HG02885 (cell line): ENCODE measurements at regions not wholly inside any gene's neighbourhood (a gene's known extent, or its start where the extent isn't known, plus 50 kb on each side); places are given as distances from the start of the nearest gene placed in this dataset.
"Not testable (repeated sequence)": the region's sequence is repeated elsewhere in the genome, so short reads cannot be mapped to it uniquely, and the experiment has no call there.

Source experiments
- ATAC-seq: cut with Tn5 transposase; IDR thresholded peaks from one replicate; pipeline ENCODE4 v1.9.1; 2021; ENCODE audit warnings: mild to moderate bottlenecking; ENCODE audit not compliant: unreplicated experiment, poor library complexity

- ATAC-seq, result no peak
These were observed 99.3 kb upstream of the CTBP2 start for GRCh38 chr10:125259651-125260050.

DNA sequence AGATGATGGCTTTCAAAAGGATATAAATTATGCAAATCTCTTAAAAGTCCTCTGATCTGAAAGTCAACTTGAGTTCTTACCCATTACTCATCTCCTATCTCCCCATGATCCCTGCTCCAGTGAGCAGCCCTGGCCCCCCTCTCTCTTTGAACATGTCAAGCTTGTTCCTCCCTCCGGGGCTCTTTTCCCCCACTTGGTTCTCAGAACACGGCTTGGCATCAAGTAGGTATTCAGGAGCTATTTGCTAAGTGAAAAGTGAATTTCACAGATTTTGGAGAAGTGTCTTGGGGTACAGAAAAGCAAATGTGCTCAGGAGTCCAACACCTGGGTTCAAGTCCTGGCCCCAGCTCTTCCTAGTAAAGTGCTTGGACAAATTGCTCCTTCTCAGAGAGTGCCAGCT lies 98.3 kb upstream of the CTBP2 start:
- ATAC-seq, result no peak

GRCh38 chr10:125257521-125258108 lies 97.3 kb upstream of the CTBP2 start:
- ATAC-seq, result no peak

DNA sequence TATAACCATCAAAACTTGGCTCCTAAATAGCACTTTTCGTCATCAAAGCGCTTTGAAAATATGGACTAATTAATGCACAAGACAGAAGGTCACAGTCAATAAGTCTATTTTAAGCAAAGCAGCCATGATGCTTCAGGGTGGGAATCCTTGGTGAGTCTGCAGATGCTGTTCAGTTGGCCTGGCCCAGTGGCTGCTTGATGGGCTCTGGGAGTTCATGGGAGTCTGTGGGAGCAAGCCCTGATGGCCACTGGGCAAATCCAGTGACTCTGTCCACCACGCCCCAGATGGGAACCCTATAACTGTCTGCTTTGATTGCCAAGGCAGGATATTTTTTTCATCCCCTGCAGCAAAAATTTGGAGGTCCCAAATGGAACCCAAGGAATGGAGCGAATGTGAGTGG lies 95.7 kb upstream of the CTBP2 start:
- ATAC-seq, result no peak

- no peak for ATAC-seq
These were observed 92.6 kb upstream of the CTBP2 start for GRCh38 chr10:125252937-125253336.

GRCh38 chr10:125250834-125251233 lies 90.5 kb upstream of the CTBP2 start:
- not testable (repeated sequence) for ATAC-seq

GRCh38 chr10:125249948-125250347 lies 89.6 kb upstream of the CTBP2 start:
- no peak for ATAC-seq

DNA sequence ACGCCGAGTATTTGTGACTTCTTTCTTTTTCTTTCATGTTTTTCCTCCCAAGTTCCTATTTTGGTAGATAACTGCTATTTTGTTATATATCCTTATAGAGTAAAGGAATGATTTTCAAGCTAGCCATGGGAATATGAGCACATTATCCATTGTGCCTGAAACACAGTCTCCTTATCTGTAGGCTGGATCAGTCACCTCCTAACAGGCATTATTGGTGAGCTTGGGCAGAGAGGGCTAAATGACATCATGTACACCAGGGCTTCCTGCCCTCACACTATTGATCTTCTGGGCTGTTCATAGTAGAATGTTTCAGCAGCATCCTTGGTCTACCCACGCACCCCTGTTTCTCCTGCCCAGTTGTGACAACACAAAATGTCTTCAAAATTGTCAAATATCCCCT lies 88.1 kb upstream of the CTBP2 start:
- ATAC-seq, result no peak

- no peak for ATAC-seq
These were observed 87.2 kb upstream of the CTBP2 start for GRCh38 chr10:125247576-125247975.

DNA sequence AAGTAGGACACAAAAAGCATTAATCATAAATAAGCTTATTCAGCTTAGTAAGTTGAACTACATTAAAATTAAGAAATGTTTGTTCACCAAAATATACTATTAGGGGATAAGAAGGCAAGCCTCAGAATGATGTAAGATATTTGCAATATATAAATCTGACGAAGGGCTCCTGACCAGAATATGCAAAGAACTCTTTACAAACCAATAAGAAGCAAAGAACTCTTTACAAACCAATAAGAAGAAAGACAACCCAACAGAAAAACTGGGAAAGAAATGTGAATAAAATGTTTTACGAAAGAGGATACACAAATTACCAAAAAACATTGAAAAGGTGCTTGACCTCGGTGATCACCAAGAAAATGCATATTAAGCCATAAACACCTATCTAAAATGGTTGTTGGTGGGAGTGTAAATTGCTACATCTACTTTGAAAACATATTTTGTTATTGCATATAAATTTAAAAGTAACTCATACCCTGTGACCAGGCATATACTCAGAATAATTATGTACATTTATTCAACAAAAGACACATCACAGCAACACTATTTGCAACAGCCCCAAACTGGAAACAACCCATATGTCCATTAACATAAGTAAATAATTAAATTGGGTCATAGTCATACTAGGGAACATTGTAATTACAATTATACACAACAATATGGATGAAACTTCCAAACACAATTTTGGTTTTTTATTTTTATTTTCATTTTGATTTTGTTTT lies 83.3 kb upstream of the CTBP2 start:
- ATAC-seq, result no peak

DNA sequence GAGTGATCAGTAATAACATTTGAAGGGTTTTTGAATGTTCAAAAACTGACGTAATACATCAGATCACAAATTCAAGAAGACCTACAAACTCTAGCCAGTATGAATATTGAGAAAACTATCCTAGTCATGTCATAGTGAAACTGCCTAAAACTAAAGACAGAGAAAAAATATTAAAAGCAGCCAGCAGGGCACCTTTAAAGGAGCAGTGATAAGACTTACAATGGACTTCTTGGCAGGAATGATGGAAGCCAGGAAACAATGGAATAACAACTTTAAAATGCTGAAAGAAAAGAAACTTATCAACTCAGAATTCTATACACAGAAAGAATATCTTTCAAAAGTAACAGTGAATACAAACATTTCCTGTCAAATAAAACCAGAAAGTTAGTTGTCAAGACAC lies 78.3 kb upstream of the CTBP2 start:
- ATAC-seq, result no peak

DNA sequence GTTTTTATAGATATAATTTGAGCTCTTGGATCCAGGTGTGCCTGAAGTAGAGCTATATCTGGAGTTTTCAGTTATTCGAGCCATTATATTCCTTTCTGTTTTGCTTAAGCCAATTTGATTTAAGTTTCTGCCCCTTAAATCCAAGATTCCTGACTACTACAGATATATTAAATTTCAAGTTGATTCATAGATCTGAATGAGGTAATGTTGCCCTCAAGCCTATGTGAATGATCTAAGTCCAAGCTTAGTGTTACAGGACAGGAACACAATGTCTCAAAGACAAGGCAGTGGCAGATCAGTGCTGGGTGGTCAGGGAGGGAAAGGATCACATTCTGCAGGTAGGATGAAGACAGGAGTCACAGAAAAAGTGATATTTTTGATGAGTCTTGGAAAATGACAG lies 75.7 kb upstream of the CTBP2 start:
- ATAC-seq, result no peak

DNA sequence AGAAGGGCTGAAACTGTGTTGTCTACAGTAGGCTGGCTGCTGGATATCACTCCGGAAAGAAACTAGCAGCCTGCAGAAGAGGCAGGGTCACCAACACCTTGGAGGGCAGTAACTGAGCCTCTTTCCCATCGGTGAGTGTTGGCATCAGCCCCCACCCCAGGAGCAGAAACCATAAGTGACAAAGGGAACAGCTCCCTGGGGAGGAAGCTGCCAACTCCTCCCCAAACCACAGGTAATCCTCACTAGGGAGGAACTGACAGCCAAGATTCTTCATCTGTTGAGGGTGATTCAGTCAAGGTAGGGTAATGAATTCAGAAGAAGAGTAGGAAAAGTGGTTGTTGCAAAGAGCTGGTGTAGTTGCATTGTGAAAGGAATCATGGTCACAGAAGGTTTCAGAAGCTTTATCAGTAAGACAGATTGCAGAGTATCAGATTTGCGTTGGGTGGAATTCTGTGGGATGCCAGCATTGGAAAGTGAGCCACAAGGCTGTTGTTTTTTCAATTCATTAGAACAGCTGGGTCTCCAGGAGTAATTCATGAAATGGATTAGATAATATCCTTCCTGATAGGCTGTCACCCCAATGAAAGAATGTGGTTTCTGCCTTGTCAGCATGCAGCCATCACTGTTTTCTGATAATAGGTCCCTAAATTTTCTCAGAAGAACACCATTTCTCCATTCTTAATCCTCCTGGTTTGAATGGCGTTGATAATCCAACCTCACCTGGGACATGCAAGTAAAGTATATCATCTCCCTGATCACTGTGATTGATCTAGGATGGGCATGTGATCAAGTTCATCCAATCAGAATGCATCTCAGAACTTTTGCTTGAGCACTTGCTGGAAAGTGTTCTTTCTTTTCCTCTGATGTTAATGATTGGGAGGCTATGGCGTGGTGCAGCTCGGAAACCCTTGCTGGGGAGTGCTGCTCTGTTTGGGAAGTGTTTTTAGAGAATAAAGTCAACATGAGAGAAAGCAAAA lies 75.0 kb upstream of the CTBP2 start:
- ATAC-seq, result no peak

- ATAC-seq, result not testable (repeated sequence)
These were observed 74.2 kb upstream of the CTBP2 start for GRCh38 chr10:125234576-125234975.

DNA sequence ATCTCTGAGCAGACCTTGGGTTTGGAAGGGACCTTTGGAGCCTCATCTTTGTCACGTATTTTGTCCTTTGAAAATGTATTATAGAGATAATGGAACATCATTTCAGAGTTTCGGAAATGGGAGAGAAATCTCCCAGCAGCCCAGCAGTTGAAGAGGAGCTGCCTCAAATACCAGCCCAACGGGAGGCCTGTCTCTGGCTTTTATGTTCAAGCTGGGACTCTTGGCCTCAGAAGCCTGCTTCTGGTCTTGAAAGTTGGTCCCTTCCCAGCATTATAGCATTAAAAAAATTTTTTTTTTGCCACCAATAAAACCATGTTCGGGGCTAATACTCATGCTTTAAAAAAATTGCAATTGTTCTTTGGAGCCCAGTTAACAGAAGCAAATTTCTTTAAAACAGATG lies 73.4 kb upstream of the CTBP2 start:
- no peak for ATAC-seq

DNA sequence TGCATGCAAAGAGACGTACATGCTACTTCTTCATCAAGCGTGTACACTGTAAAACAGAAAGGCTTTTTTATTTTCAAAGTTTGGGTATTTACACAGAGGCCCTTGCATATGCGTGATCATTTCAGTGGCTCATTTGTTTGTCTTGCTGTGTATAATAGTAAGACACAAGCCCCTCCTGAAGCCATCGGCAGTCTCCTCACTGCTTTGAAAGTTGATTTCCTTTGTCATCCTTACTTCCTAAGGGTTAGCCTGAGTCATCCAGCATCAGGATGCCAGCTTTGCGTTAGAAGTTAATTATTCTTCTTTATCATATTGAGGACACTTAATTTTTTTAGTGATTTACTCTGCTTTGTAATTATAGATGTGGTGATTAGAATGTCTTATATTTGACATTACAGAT lies 72.5 kb upstream of the CTBP2 start:
- no peak for ATAC-seq

GRCh38 chr10:125231813-125232475 lies 71.6 kb upstream of the CTBP2 start:
- ATAC-seq, result no peak

DNA sequence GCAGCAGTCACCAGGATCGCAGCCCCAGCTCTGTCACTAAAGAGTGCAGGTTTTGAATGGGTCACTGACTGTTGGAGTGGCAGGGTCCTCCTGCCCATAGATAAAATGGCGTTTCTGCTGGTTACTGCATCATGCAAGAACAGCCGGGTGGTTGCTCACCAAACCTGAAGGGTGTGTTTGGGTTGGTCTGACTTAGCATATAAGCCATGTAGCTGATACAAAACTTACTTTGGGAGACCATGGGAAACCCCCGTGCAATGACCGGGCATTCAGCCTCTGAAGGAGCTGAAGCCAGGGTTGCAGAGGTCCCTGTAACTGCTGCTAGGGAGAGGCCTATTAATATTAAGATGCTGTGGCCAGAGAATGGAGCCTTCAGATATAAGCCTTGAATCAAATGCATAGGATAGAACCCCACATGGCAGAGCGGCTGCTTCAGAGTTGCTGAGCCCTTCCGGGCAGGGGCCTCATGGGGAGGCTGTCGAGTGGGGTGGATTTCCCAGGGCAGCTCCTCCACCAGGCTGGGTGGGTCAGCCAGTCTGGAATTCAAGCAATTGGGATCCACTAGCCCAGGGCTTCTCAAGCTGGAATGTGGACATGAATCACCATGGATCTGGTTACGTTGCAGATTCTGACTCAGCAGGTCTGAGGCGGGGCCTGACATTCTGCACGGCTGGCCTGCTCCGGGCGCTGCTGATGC lies 70.9 kb upstream of the CTBP2 start:
- ATAC-seq, result no peak

DNA sequence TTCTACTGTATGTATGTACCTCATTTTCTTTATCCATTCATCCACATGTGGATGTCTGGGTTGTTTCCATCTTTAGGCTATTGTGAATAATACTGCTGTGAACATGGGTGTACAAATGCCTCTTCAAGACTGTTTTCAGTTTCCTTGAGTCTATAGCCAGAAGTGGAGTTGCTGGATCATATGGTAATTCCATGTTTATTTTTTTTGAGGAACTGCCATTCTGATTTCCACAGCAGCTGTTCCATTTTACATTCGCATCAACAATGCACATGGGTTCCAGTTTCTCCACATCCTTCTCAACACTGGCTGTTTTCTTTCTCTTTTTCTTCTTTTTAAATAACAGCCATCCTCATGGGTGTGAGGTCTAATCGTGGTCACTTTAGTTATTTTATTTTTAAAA lies 69.9 kb upstream of the CTBP2 start:
- no peak for ATAC-seq
